GM04503 (cell line): ENCODE measurements at regions not wholly inside any gene's neighbourhood (a gene's known extent, or its start where the extent isn't known, plus 50 kb on each side); places are given as distances from the start of the nearest gene placed in this dataset.

Experiments
- DNase-seq: peaks from one replicate; pipeline ENCODE4 v3.0.0-alpha.2; 2012; ENCODE audit warnings: low read depth

DNA sequence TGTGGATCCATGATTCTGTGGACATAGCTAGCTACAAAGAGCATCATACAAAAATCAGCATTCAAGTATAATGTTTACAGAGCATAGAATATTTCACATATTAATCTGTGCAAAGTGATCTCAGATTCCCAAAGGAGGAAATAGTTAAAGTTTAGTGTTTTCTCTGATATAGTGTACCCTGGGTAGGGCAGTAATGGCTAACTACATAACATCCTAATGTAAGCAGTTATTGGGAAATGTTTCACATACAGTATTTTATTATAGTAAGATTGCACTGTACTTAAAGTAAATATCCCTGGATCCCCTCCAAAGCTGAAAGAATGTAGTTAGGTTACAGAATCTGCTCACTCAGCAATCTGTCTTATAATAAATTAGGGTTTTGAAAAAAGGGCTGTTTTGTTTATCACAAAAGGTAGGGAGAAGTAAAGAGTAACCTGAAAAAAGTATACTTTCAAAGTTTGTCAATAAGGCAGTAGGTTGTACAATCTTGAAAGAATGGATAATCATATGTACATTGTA is 52.5 kb upstream of the SMARCA2 start:
- DNase-seq, result no peak

DNA sequence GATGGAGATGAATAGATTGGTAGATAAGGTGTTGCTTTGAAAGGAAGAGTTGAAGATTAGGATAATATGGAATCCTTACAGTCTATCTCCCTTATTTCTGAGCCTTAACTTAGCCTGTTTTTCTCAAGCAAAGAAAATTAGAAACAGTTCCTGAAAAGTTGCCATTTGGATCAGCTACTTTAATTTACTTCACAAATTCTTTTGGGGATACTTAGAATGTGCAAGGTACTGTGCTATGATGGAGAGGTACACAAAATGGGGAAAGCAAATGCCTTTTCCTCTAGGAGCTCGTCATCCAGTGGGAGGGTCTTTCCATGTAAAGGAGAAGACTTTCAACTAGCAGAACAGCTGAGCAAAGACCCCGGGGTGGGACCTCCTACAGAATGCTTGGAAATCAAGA is 51.1 kb upstream of the SMARCA2 start:
- DNase-seq, result no peak
